GM23248 (cell line): ENCODE measurements at regions not wholly inside any gene's neighbourhood (a gene's known extent, or its start where the extent isn't known, plus 50 kb on each side); places are given as distances from the start of the nearest gene placed in this dataset.

Source experiments
- EZH2 ChIP-seq: fragments of 200-600 bp; sonication (generic); IDR thresholded peaks from 2 replicates; pipeline ENCODE4 v1.6.1; 2018; ENCODE audit warnings: antibody characterized with exemption, mild to moderate bottlenecking; ENCODE audit not compliant: insufficient read depth, poor library complexity, severe bottlenecking
- EZH2phosphoT487 ChIP-seq: fragments of 200-600 bp; sonication (generic); IDR thresholded peaks from 2 replicates; pipeline ENCODE4 v1.6.1; 2018; ENCODE audit warnings: antibody characterized with exemption, moderate library complexity, mild to moderate bottlenecking, low read depth; ENCODE audit not compliant: insufficient read depth

DNA sequence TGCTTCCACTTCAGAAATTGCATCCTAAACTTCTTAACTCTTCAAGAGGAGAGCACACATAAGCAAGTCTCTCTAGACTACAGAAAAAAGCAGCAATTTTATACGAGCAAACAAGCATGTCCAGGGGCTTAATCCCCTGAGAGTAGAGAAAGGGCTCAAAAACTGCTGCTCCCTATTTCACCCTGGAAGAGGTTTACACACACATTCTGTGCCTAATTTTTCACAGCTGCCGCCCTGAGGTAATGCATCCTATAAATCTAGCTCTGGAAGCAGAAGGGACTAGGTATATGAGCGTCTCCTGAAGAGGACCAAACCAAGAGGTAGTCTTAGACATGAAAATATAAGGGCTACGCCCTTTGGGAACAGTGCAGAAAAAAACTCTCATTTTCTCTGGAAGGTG, 73.1 kb downstream of the CRPPA start:
- TF ChIP-seq EZH2phosphoT487 (no peak), EZH2 (no peak)
